ENCODE measurements at regions not wholly inside any gene's neighbourhood (a gene's known extent, or its start where the extent isn't known, plus 50 kb on each side); places are given as distances from the start of the nearest gene placed in this dataset.
A peak's percentile ranks its signal among the peaks of the same experiment; 100 is the strongest.

DNA sequence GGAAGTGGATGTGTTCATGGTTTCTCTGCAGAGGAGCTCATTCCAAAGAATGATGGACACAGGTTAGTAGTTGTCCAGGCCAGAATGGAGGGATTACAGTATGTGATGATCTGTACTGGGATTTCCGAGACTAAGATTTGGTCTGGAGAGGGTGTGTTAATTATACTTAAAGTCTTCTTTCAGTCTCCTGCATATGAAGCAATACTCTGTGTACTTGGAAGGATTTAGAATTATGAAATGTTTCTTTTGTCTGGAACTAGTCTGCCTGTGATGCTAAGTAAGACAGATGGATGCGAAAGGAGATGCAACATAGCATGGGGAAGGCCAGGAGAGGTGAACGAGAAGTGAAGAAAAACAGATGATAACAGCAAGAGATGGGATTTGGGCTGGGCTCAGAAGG lies 305.1 kb upstream of the LYZL1 start:
- DNase-seq (no peak), ATAC-seq (peak; percentile 12 to 40)
- Histone ChIP-seq H3K9me3 (no peaks in the 10 kb centered on the region), H3K27me3 (ENCODE audit: low read depth) (no peaks in the 10 kb centered on the region), H3K4me3 (no peak overlapping the region), H3K4me1 (peaks cover 19% of the 10 kb centered on the region), H3K36me3 (no peaks in the 10 kb centered on the region), H3K27ac (no peak overlapping the region)
- intact Hi-C loops (cut with DNase I) = no loop called here
- TF ChIP-seq, protein P1, sequence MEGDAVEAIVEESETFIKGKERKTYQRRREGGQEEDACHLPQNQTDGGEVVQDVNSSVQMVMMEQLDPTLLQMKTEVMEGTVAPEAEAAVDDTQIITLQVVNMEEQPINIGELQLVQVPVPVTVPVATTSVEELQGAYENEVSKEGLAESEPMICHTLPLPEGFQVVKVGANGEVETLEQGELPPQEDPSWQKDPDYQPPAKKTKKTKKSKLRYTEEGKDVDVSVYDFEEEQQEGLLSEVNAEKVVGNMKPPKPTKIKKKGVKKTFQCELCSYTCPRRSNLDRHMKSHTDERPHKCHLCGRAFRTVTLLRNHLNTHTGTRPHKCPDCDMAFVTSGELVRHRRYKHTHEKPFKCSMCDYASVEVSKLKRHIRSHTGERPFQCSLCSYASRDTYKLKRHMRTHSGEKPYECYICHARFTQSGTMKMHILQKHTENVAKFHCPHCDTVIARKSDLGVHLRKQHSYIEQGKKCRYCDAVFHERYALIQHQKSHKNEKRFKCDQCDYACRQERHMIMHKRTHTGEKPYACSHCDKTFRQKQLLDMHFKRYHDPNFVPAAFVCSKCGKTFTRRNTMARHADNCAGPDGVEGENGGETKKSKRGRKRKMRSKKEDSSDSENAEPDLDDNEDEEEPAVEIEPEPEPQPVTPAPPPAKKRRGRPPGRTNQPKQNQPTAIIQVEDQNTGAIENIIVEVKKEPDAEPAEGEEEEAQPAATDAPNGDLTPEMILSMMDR (IDR thresholded peaks at IDR 0.05) = no peak

- Histone ChIP-seq H3K36me3 (no peaks in the 10 kb centered on the region), H3K4me1 (peaks cover 19% of the 10 kb centered on the region), H3K4me3 (no peak overlapping the region), H3K27me3 (ENCODE audit: low read depth) (no peaks in the 10 kb centered on the region), H3K27ac (no peak overlapping the region), H3K9me3 (no peaks in the 10 kb centered on the region)
- intact Hi-C loops (cut with DNase I) = no loop called here
- peak; percentile 98 for ATAC-seq
- TF ChIP-seq, protein P1 (IDR thresholded peaks at IDR 0.05) = no peak
- DNase-seq = peak; percentile 89
Observed at GRCh38 chr10:28984431-28984830, 304.4 kb upstream of the LYZL1 start.

DNA sequence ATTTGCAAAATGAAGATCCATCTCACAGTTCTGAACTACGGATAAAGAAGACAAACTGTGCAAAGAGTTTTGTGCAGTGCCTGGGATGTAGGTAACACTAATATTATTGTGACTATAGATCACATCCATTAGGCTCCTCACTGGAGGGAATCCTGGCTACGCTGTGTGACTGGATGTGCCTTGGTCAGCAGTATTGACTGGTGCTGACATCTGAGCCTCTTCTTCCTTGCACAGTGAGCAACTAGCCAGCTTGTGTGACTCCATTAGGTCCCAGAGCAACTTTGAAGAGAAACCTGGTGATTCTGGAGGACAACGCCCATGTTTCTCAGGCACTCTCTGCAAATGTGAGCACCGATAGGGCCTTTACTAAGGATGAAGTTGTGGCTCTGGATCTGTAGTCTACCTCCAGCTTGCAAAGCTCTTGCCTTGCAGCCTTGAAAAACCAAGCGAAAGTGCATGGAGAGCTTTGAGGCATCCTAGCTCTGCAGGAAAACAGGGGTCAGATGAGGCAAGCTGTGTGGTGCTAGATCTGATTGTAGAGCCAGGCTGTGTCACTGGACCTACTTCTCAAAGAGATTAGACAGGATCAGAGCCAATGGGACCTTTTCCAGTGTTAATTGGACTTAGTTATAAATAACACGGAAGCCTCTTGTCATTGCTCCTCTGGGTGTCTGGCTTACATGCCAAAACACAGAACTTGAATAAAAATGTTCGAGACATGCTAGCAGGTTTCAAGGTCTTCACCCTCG lies 303.6 kb upstream of the LYZL1 start:
- TF ChIP-seq, protein P1 (IDR thresholded peaks at IDR 0.05) = no peak
- intact Hi-C loops (cut with DNase I) = no loop called here
- H3K27ac ChIP-seq = no peak overlapping the region
- H3K27me3 ChIP-seq (ENCODE audit: low read depth) = no peaks in the 10 kb centered on the region
- no peaks in the 10 kb centered on the region for H3K9me3 ChIP-seq
- no peaks in the 10 kb centered on the region for H3K36me3 ChIP-seq
- DNase-seq = no peak
- peaks cover 19% of the 10 kb centered on the region for H3K4me1 ChIP-seq
- no peak for ATAC-seq
- no peak overlapping the region for H3K4me3 ChIP-seq

DNA sequence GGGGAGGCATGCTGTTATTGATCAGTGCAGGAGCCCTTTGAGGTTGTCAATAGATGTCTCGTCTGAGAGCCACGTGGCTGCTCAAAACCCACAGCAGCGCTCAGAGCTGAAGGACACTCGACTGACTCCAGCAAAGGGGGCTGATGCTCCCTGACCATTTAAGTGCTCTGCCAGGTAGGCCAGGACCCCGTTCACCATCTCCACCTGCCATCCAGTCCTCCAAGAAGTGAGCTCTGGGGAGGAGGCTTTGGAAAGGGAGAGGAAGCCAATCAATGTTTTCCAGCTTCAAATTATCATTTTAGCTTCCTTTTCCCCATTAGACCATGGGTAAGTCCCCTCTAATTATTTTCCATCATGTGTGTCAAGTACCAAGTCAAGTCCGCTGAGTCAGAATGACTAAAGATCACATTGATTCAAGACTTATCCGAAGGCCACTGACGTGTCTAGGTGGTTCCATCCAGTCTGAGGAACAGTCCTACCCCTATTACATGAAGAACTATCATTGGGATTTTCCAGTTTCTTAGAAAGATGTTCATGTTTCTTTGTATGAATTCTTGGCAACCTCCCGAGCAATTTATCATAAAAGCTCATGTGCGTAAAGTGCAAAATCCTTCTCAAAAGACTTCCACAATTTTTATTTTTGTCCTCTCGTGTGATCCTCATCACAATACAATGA lies 302.6 kb upstream of the LYZL1 start:
- Histone ChIP-seq H3K4me1 (peaks cover 19% of the 10 kb centered on the region), H3K9me3 (no peaks in the 10 kb centered on the region), H3K27me3 (ENCODE audit: low read depth) (no peaks in the 10 kb centered on the region), H3K4me3 (no peak overlapping the region), H3K36me3 (no peaks in the 10 kb centered on the region), H3K27ac (no peak overlapping the region)
- TF ChIP-seq, protein P1 (IDR thresholded peaks at IDR 0.05) = no peak
- ATAC-seq (no peak), DNase-seq (no peak)
- intact Hi-C loops (cut with DNase I) = no loop called here

GRCh38 chr10:28986856-28987255 lies 302.0 kb upstream of the LYZL1 start:
- H3K36me3 ChIP-seq = no peaks in the 10 kb centered on the region
- TF ChIP-seq, protein P1 (IDR thresholded peaks at IDR 0.05) = no peak
- H3K4me1 ChIP-seq = peaks cover 24% of the 10 kb centered on the region
- intact Hi-C loops (cut with DNase I) = no loop called here
- H3K9me3 ChIP-seq = no peaks in the 10 kb centered on the region
- DNase-seq (no peak), ATAC-seq (no peak)
- no peak overlapping the region for H3K27ac ChIP-seq
- no peak overlapping the region for H3K4me3 ChIP-seq
- H3K27me3 ChIP-seq (ENCODE audit: low read depth) = no peaks in the 10 kb centered on the region
